ENCODE measurements at regions not wholly inside any gene's neighbourhood (a gene's known extent, or its start where the extent isn't known, plus 50 kb on each side); places are given as distances from the start of the nearest gene placed in this dataset.

- no peak for TF ChIP-seq POLR2A (IDR thresholded peaks at IDR 0.05; ENCODE audit: low read depth, low read length)
- TF ChIP-seq EZH2 (IDR thresholded peaks at IDR 0.05; ENCODE audit: borderline replicate concordance, low read depth, low read length, severe bottlenecking) = no peak
- no peak for TF ChIP-seq CTCF (IDR thresholded peaks at IDR 0.05; ENCODE audit: extremely low read depth in 1 of 2, insufficient read depth in 1 of 2, low read depth in 1 of 2, low read length in 2 of 2)
- no peak for TF ChIP-seq GATA2 (IDR thresholded peaks at IDR 0.05; ENCODE audit: insufficient read depth, insufficient read length, low read depth, low read length)
- TF ChIP-seq JUN (IDR thresholded peaks at IDR 0.05; ENCODE audit: borderline replicate concordance, insufficient read depth, insufficient read length, low read depth) = no peak
- TF ChIP-seq FOS (IDR thresholded peaks at IDR 0.05; ENCODE audit: borderline replicate concordance, insufficient read depth, low read length) = no peak
- no peak for TF ChIP-seq POLR2AphosphoS5 (IDR thresholded peaks at IDR 0.05; ENCODE audit: insufficient read depth, low read depth, low read length)
- TF ChIP-seq MYC (IDR thresholded peaks at IDR 0.05; ENCODE audit: low read depth, low read length) = no peak
- TF ChIP-seq, protein P1, sequence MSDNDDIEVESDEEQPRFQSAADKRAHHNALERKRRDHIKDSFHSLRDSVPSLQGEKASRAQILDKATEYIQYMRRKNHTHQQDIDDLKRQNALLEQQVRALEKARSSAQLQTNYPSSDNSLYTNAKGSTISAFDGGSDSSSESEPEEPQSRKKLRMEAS (IDR thresholded peaks at IDR 0.05; ENCODE audit: insufficient read depth, insufficient read length) = no peak
- Histone ChIP-seq H4K20me1 (replicated peaks; ENCODE audit: control insufficient read depth, extremely low read depth, insufficient read depth, low read length) (no peaks in the 10 kb centered on the region), H3K4me3 (replicated peaks in 1 of 3; ENCODE audit: insufficient read depth in 1 of 3, low read depth in 1 of 3, low read length in 3 of 3) (no peak overlapping the region), H3K9ac (replicated peaks; ENCODE audit: extremely low read depth, insufficient read depth, low read length) (no peak overlapping the region), H3K36me3 (ENCODE audit: control insufficient read depth in 2 of 2, extremely low read depth in 1 of 2, insufficient read depth in 2 of 2, low read length in 2 of 2) (no peaks in the 10 kb centered on the region), H3K27me3 (ENCODE audit: control insufficient read depth in 2 of 2, insufficient read depth in 2 of 2, low read length in 2 of 2) (no peaks in the 10 kb centered on the region), H3K9me3 (replicated peaks; ENCODE audit: control insufficient read depth, insufficient read depth, low read length) (no peaks in the 10 kb centered on the region), H3K79me2 (ENCODE audit: control insufficient read depth, insufficient read depth, low read length) (no peaks in the 10 kb centered on the region), H3K27ac (ENCODE audit: insufficient read depth, low read depth, low read length) (no peak overlapping the region), H3K4me2 (ENCODE audit: insufficient read depth, low read length) (no peak overlapping the region), H3K4me1 (ENCODE audit: control insufficient read depth, extremely low read depth, insufficient read depth, low read length) (no peaks in the 10 kb centered on the region), H2AFZ (ENCODE audit: low read depth, low read length) (no peak overlapping the region), H3K9me1 (replicated peaks; ENCODE audit: control insufficient read depth, extremely low read depth, insufficient read depth, low read length) (no peaks in the 10 kb centered on the region)
- ChIA-PET POLR2A (no interaction called here), CTCF (interaction anchor here (0.9 kb wide), 1 partner anchor 759 kb away, joined by 3 read pairs; no protein-coding TSS in a partner anchor)
- no peak for DNase-seq (ENCODE audit: low read depth, low spot score)
- FAIRE-seq = no peak
- dilution Hi-C loops (cut with MboI; ENCODE audit: extremely low pct_ligation_motif_present, low sequenced_read_pairs) (no loop called here), intact Hi-C loops (cut with micrococcal nuclease) (loop anchor here (5.0 kb wide), 1 partner anchor 757 kb away; no protein-coding TSS in a partner anchor)
- BruUV-seq (replicated peaks) = no TSS peak
Measured at GRCh38 chr20:21618759-21619416, 86.6 kb upstream of the PAX1 start.
